ENCODE measurements at regions not wholly inside any gene's neighbourhood (a gene's known extent, or its start where the extent isn't known, plus 50 kb on each side); places are given as distances from the start of the nearest gene placed in this dataset.

- DNase-seq = no peak
These were observed 239.3 kb downstream of the LMO4 start for GRCh38 chr1:87568005-87568404.

DNA sequence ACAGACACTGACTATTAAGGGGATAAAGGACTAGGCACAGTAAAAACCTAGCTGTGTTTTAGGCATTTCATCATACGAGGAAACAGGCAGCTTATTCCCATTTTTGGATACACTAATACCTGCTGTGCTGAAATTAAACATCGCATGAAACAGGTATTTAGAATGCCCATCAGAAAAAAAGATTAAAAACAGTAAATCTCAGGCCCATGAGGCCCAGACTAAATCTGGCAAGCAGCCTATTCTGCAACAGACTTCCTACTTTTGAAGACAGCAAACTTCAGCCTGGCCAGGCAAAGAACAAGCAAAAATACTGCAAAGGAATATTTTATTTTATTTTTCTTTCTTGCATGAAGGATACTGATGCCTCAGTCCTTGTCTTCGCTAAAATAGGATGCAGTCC lies 240.2 kb downstream of the LMO4 start:
- no peak for DNase-seq

- DNase-seq = no peak
These were observed 243.3 kb downstream of the LMO4 start for GRCh38 chr1:87572008-87572407.

DNA sequence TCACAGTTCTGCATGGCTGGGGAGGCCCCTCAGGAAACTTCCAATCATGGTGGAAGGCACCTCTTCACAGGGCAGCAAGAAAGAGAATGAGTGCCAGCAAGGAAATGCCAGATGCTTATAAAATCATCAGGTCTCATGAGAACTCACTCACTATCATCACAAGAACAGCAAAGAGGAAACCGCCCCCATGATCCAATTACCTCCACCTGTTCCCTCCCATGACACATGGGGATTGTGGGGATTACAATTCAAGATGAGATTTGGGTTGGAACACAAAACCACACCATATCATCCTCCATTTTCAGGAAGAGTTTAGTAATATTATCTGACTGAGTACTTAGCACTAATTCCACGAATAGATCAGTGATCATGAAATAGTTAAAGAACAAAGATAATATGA lies 244.2 kb downstream of the LMO4 start:
- DNase-seq = no peak

GRCh38 chr1:87575528-87575927 lies 246.8 kb downstream of the LMO4 start:
- no peak for DNase-seq

DNA sequence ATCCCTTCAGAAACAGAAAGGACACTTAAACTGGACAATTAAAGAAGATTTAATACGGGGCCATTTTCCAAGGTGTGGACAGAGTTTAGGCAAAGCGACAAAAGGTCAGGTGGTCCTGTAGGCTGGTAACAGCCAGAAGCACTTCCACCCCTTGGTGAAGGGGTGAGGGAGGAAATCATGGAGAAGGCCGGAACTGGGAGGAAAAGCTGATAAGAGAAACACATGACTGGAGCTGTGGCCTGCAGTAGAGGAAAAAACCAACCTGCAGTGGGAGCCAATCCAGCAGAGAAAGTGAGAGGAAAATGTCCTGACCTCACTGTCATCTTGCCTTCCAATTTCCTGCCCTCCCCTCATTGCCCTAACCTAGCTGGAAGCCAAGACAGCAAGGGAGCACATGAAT lies 249.8 kb downstream of the LMO4 start:
- no peak for DNase-seq

- DNase-seq = no peak
These were observed 254.8 kb downstream of the LMO4 start for GRCh38 chr1:87583459-87583858.

- no peak for DNase-seq
These were observed 255.9 kb downstream of the LMO4 start for GRCh38 chr1:87584586-87584985.

DNA sequence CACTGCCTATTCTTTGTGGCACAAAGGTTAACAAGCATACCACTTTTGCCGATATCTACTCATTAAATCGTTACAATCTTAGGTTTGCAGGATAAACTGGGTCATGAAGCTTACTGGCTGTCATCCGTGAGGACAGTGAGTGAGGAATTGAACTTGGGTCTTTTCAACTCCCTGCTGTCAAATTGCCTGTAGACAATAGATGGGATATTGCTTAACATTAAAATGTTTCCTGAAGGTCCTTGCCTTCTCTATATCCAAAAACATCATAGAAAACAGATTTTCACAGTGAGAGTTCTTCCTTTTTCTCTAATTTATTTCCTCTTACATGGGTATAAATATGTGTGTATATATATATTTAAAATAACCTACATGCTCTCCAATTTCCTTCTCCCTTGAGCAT lies 257.8 kb downstream of the LMO4 start:
- no peak for DNase-seq

DNA sequence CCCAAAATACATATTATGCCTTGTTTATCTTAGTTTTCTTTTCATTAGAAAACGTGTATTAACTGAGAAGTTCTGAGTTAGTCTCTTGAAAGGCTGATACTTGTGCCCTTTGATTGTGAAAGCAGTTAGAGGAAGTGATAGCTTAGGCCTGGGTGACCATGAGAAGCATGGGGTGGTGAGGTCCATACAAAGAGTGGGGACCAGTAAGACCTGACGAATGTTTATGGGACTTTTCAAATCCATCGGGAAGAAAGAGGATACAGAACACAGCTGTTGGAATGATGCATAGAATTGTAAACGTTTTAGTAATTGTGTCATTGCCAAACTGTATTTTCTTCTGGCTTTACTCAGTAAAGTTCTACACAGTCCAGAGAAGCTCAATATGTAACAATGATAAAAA lies 259.8 kb downstream of the LMO4 start:
- no peak for DNase-seq

DNA sequence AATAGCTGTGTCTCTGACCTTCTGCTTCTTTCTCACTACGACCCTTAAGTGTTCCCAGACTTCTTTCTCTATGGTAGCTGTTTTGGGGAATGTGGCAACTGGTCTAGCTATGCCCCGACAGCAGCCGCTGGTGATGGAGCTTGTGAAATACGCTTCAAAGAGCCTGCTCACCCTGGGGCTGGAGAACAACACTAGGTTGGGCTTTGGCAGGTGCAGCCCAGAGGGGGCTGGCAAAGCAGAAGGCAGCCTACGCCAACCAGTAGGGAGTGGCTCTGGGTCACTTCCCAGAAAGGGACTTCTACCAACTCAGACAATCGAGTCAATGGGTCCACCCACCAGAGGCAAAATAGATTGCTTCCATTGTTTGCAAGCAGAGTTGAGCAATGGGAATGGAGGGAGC lies 262.8 kb downstream of the LMO4 start:
- no peak for DNase-seq

GRCh38 chr1:87592156-87592555 lies 263.5 kb downstream of the LMO4 start:
- DNase-seq = no peak

- DNase-seq = no peak
These were observed 266.2 kb downstream of the LMO4 start for GRCh38 chr1:87594736-87595383.

DNA sequence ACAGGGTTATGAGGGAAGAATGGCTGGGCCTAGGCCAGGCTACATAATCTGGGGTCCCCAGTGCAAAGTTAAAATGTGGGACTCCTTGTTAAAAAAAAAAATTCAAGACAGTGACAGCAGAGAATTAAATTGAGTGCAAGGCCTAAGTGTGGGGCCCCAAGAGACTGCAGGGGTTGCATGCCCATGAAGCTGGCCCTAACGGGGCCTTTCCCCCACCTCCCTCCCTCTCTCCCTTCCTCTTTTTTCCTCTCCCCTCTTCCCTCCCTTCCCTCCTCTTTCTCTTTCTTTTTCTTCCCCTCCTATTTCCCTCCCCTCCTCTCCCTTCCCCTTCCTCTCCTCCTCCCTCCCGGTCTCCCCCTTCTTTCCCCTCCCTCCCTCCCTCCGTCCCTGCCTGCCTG lies 266.7 kb downstream of the LMO4 start:
- DNase-seq = no peak

- no peak for DNase-seq
These were observed 269.7 kb downstream of the LMO4 start for GRCh38 chr1:87598429-87598828.

DNA sequence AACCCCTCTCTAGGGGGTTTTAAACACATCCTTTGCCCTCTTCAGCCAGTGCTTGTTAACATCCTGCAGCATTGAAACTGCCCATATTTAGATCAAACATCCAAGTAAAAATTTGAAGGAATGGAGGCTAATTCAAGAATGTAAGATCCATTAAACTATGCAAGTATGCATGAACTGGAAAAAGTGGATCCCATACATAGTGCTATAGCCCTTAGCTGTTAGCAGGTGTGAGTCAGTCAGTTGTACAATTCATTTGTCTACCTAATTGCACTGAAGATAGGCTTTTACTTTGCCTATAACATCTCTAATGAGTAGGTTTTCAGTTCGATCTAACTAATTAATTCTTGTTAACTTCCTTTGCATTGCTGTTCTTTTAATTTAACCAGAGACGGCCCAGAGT lies 270.9 kb downstream of the LMO4 start:
- no peak for DNase-seq

DNA sequence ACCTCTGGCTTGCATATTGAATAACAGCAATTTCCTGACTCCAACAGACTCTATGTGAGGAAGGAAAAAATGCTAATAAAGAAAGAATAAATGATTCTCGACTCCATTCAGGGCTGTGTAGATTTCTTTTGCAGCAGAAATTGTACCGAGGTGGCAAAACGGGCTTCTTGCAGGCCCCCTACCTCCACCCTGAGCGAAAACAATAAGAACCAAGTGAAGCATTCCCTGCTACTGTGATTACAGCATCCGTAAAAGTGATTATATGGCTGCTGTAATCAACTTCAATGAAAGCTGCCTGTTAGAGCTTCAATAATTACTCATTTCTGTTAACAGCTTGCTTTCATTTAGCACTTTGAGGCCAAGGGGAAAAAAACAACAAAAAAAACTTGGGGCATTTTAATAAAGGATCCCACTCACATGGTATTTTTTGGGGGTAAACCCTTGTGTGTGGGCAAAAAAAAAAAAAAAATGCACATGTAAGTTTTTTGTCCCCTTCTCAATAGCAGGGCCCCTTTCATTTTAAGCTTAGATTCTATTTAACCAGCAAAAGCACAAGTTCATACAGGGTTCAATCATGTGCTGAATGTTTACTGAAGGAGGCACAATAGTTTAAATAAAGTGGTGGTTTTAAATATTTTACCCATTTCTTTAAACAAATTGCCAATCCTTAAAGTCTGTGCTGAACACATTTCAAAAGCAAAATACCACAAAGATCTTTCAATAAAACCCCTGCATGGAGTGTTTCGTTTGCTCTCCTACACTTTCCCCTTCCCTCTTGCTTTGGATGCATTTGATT lies 271.6 kb downstream of the LMO4 start:
- no peak for DNase-seq

DNA sequence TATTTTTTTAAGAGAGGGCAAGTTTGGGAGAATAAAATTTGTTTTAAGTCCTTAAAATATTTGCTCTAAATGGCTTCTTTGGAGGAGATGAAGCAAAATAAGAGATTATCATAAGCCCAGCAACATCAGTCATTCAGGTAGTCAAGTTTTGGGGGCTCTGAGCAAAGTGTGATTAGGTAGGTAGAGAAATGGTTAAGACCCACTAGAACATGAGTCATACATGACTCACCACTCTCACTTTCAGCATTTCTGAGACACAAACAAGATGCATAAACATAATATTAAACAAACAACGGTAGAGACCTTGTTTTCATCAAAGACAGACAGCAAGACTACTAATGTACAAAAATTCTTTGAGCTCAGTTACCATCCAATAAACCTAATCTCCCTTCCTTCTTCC lies 272.2 kb downstream of the LMO4 start:
- no peak for DNase-seq

GRCh38 chr1:87603626-87604025 lies 274.9 kb downstream of the LMO4 start:
- DNase-seq = no peak

- no peak for DNase-seq
These were observed 284.3 kb downstream of the LMO4 start for GRCh38 chr1:87612956-87613355.

GRCh38 chr1:87615491-87615890 lies 286.8 kb downstream of the LMO4 start:
- no peak for DNase-seq

DNA sequence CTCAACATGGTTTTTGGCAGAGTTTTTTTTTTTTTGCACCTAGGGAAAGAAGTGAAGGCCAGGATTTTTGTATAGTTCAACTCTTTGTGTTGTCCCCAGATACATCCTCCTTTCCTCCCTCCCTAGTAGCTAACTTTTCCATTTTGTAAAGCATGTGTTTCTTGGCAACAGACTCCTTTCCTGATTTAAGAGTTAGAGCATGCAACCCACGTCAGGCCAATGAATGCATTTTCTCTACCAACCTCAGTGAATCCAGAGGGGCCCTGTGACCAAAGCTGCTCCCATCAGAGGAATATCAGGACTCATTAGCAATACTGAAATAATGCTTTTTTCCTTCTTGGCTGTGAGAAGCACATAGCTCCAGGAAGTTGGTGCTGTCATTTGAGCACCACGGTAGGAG lies 287.2 kb downstream of the LMO4 start:
- DNase-seq = no peak

- no peak for DNase-seq
These were observed 292.1 kb downstream of the LMO4 start for GRCh38 chr1:87620807-87621206.

DNA sequence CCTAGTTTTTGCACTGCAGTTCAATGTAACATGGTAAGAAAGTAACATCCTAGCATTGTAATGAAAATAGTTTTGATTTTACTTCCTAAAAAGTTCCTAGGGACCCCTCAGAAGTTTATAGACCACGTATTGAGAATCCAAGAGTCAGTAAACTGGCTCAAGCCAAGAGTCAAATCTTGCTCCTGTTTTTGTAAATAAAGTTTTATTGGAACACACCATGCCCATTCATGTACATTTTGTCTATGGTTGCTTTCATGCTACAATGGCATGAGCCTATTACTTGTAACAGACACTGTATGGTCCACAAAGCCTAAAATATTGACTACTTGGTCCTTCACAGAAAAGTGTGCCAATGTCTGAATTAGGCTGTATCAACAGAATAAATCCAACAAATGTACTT lies 301.0 kb downstream of the LMO4 start:
- no peak for DNase-seq

DNA sequence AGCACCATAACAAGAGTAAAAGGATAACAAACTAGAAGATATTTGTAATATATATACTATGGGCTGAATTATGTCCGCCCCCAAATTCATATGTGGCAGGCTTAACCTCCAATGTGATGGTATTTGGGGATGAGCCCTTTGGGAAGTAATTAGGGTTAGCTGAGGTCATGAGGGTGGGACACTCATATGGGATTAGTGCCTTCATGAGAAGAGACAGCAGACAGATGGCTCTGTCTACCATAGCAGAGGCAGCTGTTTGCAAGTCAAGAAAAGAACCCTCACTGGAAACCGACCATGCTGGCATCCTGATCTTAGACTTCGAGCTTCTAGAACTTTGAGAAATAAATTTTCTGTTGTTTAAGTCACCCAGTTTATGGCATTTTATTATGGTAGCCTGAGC lies 303.6 kb downstream of the LMO4 start:
- no peak for DNase-seq

Data from T1000 (cell line).